OCI-LY3 (cell line): ENCODE measurements at regions not wholly inside any gene's neighbourhood (a gene's known extent, or its start where the extent isn't known, plus 50 kb on each side); places are given as distances from the start of the nearest gene placed in this dataset.

ENCODE experiments used
- H2AFZ ChIP-seq: fragments of 200-600, 300-600 bp; shearing (Covaris generic); 2 replicates; pipeline ENCODE4 v1.6.0; 2014; ENCODE audit warnings: antibody characterized with exemption, low read depth, low read length
- H3K27ac ChIP-seq: fragments of 200-600, 300-600 bp; sonication (generic); 2 replicates; pipeline ENCODE4 v1.5.1; 2014; ENCODE audit warnings: mild to moderate bottlenecking, low read length, moderate library complexity, mixed read lengths
- H3K27me3 ChIP-seq: fragments of 200-600, 300-600 bp; sonication (generic); 2 replicates; pipeline ENCODE4 v1.6.1; 2014; ENCODE audit warnings: low read depth, low read length, mixed read lengths
- H3K36me3 ChIP-seq: fragments of 200-600, 300-600 bp; sonication (generic); replicated peaks from 2 replicates; pipeline ENCODE3; 2014; ENCODE audit warnings: low read depth, low read length, mixed read lengths
- H3K4me1 ChIP-seq: fragments of 300-600, 200-600 bp; sonication (generic); 2 replicates; pipeline ENCODE4 v1.6.1; 2014; ENCODE audit warnings: low read length, mixed read lengths
- H3K4me2 ChIP-seq: fragments of 200-600, 300-600 bp; sonication (generic); 2 replicates; pipeline ENCODE4 v1.6.1; 2014; ENCODE audit warnings: low read length, mixed read lengths
- H3K4me3 ChIP-seq: fragments of 300-600, 200-600 bp; sonication (generic); 2 replicates; pipeline ENCODE4 v1.5.1; 2014; ENCODE audit warnings: antibody characterized with exemption, mild to moderate bottlenecking, low read length, moderate library complexity
- H3K79me2 ChIP-seq: fragments of 300-600, 200-600 bp; shearing (Covaris generic); 2 replicates; pipeline ENCODE4 v1.6.1; 2014; ENCODE audit warnings: mild to moderate bottlenecking, low read length, mixed read lengths
- H3K9ac ChIP-seq: fragments of 300-600, 200-600 bp; shearing (Covaris generic); 2 replicates; pipeline ENCODE4 v1.6.0; 2014; ENCODE audit warnings: mild to moderate bottlenecking, low read length, moderate library complexity
- H3K9me3 ChIP-seq: fragments of 200-600, 300-600 bp; shearing (Covaris generic); 2 replicates; pipeline ENCODE4 v1.6.1; 2014; ENCODE audit warnings: low read length, mixed read lengths; ENCODE audit not compliant: insufficient read depth
- H4K20me1 ChIP-seq: fragments of 200-600, 300-600 bp; sonication (generic); 2 replicates; pipeline ENCODE4 v1.6.1; 2016; ENCODE audit warnings: low read length, mixed read lengths; ENCODE audit not compliant: insufficient read depth
- EZH2phosphoT487 ChIP-seq: fragments of 200-600 bp; shearing (Covaris generic); IDR thresholded peaks from 2 replicates; pipeline ENCODE4 v1.6.1; 2018; ENCODE audit warnings: antibody characterized with exemption, mixed run types, low read depth
- TF ChIP-seq, protein P1 (sequence below): fragments of 200-600, 300-600 bp; sonication (generic); IDR thresholded peaks from 2 replicates; pipeline ENCODE4 v1.5.1; 2014; ENCODE audit warnings: antibody characterized with exemption, low read length, low read depth

DNA sequence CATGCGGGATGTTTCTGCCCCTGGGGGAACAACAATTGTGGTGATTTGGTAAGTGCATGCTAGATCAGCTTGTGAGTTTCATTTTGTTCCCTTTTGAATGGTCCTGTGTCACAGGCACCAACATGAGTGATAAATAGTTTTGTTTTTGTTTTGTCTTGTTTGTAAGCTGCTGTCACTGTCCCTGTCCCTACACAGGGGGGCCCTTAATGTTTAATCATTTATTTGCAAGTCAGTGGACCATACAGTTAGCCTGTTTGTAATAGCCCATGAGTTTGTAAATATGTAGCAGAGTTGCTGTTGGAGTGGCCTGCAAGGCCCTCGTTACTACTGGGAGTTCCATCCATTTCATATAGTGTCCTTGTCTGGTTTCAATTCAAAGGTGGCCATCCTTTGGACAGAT lies 979.6 kb upstream of the SPRY2 start:
- Histone ChIP-seq H3K4me1 (no peaks in the 10 kb centered on the region), H3K27ac (no peak overlapping the region), H3K9ac (no peak overlapping the region), H3K4me2 (no peak overlapping the region), H3K79me2 (no peaks in the 10 kb centered on the region), H3K27me3 (no peaks in the 10 kb centered on the region), H3K4me3 (no peak overlapping the region), H4K20me1 (no peaks in the 10 kb centered on the region), H3K9me3 (no peaks in the 10 kb centered on the region), H2AFZ (peak overlapping the region; percentile 20; the same call in 1 of the 2 replicates), H3K36me3 (no peaks in the 10 kb centered on the region)
- TF ChIP-seq EZH2phosphoT487 = no peak
- TF ChIP-seq, protein P1, sequence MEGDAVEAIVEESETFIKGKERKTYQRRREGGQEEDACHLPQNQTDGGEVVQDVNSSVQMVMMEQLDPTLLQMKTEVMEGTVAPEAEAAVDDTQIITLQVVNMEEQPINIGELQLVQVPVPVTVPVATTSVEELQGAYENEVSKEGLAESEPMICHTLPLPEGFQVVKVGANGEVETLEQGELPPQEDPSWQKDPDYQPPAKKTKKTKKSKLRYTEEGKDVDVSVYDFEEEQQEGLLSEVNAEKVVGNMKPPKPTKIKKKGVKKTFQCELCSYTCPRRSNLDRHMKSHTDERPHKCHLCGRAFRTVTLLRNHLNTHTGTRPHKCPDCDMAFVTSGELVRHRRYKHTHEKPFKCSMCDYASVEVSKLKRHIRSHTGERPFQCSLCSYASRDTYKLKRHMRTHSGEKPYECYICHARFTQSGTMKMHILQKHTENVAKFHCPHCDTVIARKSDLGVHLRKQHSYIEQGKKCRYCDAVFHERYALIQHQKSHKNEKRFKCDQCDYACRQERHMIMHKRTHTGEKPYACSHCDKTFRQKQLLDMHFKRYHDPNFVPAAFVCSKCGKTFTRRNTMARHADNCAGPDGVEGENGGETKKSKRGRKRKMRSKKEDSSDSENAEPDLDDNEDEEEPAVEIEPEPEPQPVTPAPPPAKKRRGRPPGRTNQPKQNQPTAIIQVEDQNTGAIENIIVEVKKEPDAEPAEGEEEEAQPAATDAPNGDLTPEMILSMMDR = no peak

DNA sequence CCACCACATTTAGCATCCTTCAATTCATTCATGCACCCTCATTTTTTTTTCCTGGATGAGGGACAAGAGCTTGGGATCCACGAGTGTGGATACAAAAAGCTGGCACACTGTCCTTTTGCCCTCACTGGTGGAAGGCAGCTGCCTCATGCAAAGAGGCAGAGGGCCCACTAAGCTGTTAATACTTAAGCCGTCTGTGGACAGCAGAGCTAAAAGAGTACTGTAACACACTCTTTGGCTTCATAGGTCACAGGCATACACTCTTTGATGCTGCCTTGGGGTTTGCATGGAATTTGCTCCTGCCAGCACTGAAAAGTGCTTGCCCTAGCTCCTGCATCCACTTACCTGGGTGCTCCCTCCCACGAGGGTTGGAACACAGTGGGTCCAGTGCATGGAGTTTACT lies 978.4 kb upstream of the SPRY2 start:
- no peak for TF ChIP-seq EZH2phosphoT487
- TF ChIP-seq, protein P1 = no peak
- Histone ChIP-seq H3K9me3 (no peaks in the 10 kb centered on the region), H3K36me3 (no peaks in the 10 kb centered on the region), H3K9ac (no peak overlapping the region), H3K27ac (no peak overlapping the region), H3K27me3 (no peaks in the 10 kb centered on the region), H4K20me1 (no peaks in the 10 kb centered on the region), H3K4me1 (no peaks in the 10 kb centered on the region), H3K4me3 (no peak overlapping the region), H3K79me2 (no peaks in the 10 kb centered on the region), H3K4me2 (no peak overlapping the region), H2AFZ (peak overlapping the region; percentile 33; the same call in 1 of the 2 replicates)

DNA sequence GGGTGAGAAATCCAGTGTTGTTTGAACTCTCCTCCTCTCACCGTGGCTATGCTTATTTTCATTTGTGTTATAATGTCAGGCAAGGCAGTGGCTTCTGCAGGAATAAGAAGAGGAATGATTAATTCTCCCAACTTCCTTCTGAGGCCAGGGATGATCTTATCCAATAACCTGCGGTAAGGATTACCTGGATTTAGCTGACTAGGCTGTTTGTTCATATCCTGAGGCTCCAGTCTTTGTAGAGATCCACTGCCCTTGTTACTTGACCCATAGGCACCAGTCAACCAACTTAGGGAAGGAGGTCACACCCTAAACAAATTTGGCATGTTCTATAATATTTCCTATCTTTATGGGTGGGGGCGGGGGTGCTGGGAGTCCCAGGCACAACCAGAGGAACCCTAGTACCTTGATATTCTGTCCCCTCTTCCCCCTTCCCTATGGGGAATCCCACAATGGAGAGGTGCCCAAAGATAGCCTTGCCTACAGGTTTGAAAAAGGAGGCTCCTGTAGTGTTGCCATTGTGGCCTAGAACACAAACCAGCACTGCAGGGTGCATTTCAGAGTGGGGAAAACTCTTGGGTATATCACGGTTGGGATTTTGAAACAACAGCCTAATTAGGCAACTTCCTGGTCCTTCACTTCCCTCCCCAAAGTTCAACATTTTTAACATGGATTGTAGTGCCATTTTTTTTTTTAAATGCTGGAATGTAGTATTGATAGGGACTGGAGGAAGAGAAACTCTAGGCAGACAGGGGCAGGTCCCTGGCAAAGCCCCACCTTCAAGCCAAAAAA lies 977.5 kb upstream of the SPRY2 start:
- H3K27ac ChIP-seq = no peak overlapping the region
- no peak for TF ChIP-seq EZH2phosphoT487
- TF ChIP-seq, protein P1 = no peak

DNA sequence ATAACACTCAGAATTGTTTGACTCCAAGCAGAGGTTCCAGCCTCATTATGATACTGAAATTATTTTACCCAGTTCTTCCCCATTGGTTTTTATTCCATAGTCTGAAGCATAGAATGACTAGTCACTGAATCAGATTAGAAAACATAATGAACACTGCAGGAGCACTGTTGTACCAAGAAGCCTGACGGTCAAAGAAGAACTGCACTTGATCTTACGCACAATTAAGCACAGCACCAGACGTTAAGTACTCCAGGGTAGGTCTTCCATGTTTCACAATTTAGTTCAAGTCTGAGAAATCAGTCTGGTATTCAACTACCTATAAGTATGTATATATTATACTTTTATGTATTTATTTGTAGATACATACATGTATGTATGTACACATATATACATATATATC lies 973.5 kb upstream of the SPRY2 start:
- TF ChIP-seq EZH2phosphoT487 = no peak
- TF ChIP-seq, protein P1 = no peak
- Histone ChIP-seq H3K9ac (no peak overlapping the region), H3K9me3 (no peaks in the 10 kb centered on the region), H3K4me2 (no peak overlapping the region), H3K79me2 (no peaks in the 10 kb centered on the region), H3K4me3 (no peak overlapping the region), H3K27me3 (no peaks in the 10 kb centered on the region), H3K36me3 (no peaks in the 10 kb centered on the region), H4K20me1 (no peaks in the 10 kb centered on the region), H3K4me1 (no peaks in the 10 kb centered on the region), H2AFZ (no peak overlapping the region), H3K27ac (no peak overlapping the region)

More for the DNA sequence above, 977.5 kb upstream of the SPRY2 start:
- Histone ChIP-seq H2AFZ (peak overlapping the region; percentile 33; the same call in 1 of the 2 replicates), H3K27me3 (no peaks in the 10 kb centered on the region), H3K79me2 (no peaks in the 10 kb centered on the region), H3K4me2 (no peak overlapping the region), H3K4me1 (no peaks in the 10 kb centered on the region), H3K4me3 (no peak overlapping the region), H3K9ac (no peak overlapping the region), H4K20me1 (no peaks in the 10 kb centered on the region), H3K9me3 (no peaks in the 10 kb centered on the region), H3K36me3 (no peaks in the 10 kb centered on the region)
